ENCODE measurements at regions not wholly inside any gene's neighbourhood (a gene's known extent, or its start where the extent isn't known, plus 50 kb on each side); places are given as distances from the start of the nearest gene placed in this dataset.

DNA sequence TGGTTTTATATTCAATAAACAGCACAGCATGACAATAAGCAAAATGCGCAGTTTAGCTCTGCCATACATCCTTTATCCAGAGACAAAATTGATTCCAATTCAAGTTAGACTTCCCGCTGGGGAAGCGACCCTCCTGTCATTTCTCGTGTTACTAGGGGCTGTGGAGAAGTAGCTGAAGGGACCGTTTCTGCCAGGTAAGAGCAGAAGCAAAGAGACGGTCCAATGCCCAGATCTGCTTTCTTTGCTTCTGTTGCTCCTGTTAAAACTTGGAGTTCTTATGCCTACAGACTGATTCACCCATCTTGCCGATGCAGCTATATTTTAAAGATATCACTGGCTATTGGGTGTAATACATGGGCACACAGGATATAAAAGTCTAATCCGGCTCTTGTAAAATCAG, 156.8 kb upstream of the AVPR1A start (continued):
- TF ChIP-seq SP1 (IDR thresholded peaks at IDR 0.05; ENCODE audit: low read depth, low read length), result no peak

- in situ Hi-C loops (cut with MboI), result no loop called here
- Histone ChIP-seq H3K4me1 (ENCODE audit: control insufficient read depth, insufficient read depth, low read length) (no peaks in the 10 kb centered on the region), H3K9ac (ENCODE audit: control insufficient read depth, insufficient read depth, low read length) (no peak overlapping the region), H3K4me2 (ENCODE audit: control insufficient read depth, insufficient read depth) (no peak overlapping the region), H4K20me1 (ENCODE audit: control insufficient read depth, insufficient read depth) (no peaks in the 10 kb centered on the region), H3K27me3 (replicated peaks in 1 of 2; ENCODE audit: control insufficient read depth in 2 of 2, insufficient read depth in 2 of 2, low read length in 1 of 2) (no peaks in the 10 kb centered on the region), H3K4me3 (no peak overlapping the region), H3K27ac (ENCODE audit: control insufficient read depth, insufficient read depth) (no peak overlapping the region), H2AFZ (ENCODE audit: control insufficient read depth, low read depth, low read length) (no peak overlapping the region), H3K79me2 (ENCODE audit: control insufficient read depth, insufficient read depth, low read length) (no peaks in the 10 kb centered on the region), H3K36me3 (ENCODE audit: control insufficient read depth in 2 of 2, insufficient read depth in 2 of 2, low read length in 1 of 2) (no peaks in the 10 kb centered on the region), H3K9me3 (replicated peaks; ENCODE audit: control insufficient read depth, insufficient read depth, low read length) (no peaks in the 10 kb centered on the region; the same call in 2 of the 3 replicates)
- ChIA-PET RAD21 (ENCODE audit: unreplicated experiment) (no interaction called here), SMC1A (ENCODE audit: uncharacterized antibody, unreplicated experiment) (interaction anchor here (0.6 kb wide), 1 partner anchor 13 kb away, joined by 3 read pairs; no protein-coding TSS in a partner anchor), CTCF (no interaction called here), POLR2A (no interaction called here)
- FAIRE-seq, result no peak
- DNase-seq (ENCODE audit: low read depth, low spot score), result no peak
- intact Hi-C loops (cut with micrococcal nuclease; ENCODE audit: unreplicated experiment), result loop anchor here (5.0 to 10.0 kb wide), 2 partner anchors 91 to 701 kb away; no protein-coding TSS in a partner anchor
- WGBS (ENCODE audit: insufficient coverage, insufficient replicate concordance, low lambda C conversion rate, missing lambda C conversion rate), result 63% methylated on average over 14 of the region's 14 CpGs
- peak; percentile 25; the same call in 2 of the 3 replicates for ATAC-seq
- TF ChIP-seq IKZF1 (conservative IDR thresholded peaks at IDR 0.05) (peak; percentile 30; the same call in 1 of the 2 replicates), MEF2B (IDR thresholded peaks at IDR 0.05; ENCODE audit: partially characterized antibody, poor library complexity, severe bottlenecking) (peak; percentile 78), PKNOX1 (IDR thresholded peaks at IDR 0.05) (no peak)
- BruUV-seq (replicated peaks), result no TSS peak
These were observed 155.2 kb upstream of the AVPR1A start for GRCh38 chr12:63305901-63306875.

Data from GM12878 (cell line).